Epithelial cell of esophagus (primary cell): ENCODE measurements at regions not wholly inside any gene's neighbourhood (a gene's known extent, or its start where the extent isn't known, plus 50 kb on each side); places are given as distances from the start of the nearest gene placed in this dataset.
"Not testable (repeated sequence)": the region's sequence is repeated elsewhere in the genome, so short reads cannot be mapped to it uniquely, and the experiment has no call there.

Experiments used
- DNase-seq: peaks from one replicate; pipeline ENCODE4 v3.0.0; 2010; ENCODE audit warnings: low read depth
- H3K4me3 ChIP-seq: 2 replicates; pipeline ENCODE4 v1.5.1; 2011; ENCODE audit warnings: mild to moderate bottlenecking, low read length, control low read depth

- not testable (repeated sequence) for DNase-seq, H3K4me3 ChIP-seq
Observed at GRCh38 chr17:46460129-46460528, 52.1 kb upstream of the LRRC37A2 start.

- not testable (repeated sequence) for H3K4me3 ChIP-seq, DNase-seq
Observed at GRCh38 chr17:46455069-46455468, 57.2 kb upstream of the LRRC37A2 start.

- DNase-seq, H3K4me3 ChIP-seq: not testable (repeated sequence)
Observed at GRCh38 chr17:46454572-46454971, 57.7 kb upstream of the LRRC37A2 start.

GRCh38 chr17:46453077-46453476, 59.2 kb upstream of the LRRC37A2 start:
- DNase-seq, H3K4me3 ChIP-seq: not testable (repeated sequence)

- H3K4me3 ChIP-seq, DNase-seq: not testable (repeated sequence)
Observed at GRCh38 chr17:46445849-46446248, 66.4 kb upstream of the LRRC37A2 start.

GRCh38 chr17:46445411-46445810, 66.9 kb upstream of the LRRC37A2 start:
- DNase-seq, H3K4me3 ChIP-seq: not testable (repeated sequence)

- not testable (repeated sequence) for DNase-seq, H3K4me3 ChIP-seq
Observed at GRCh38 chr17:46442153-46442552, 70.1 kb upstream of the LRRC37A2 start.

GRCh38 chr17:46440665-46441064, 71.6 kb upstream of the LRRC37A2 start:
- not testable (repeated sequence) for DNase-seq, H3K4me3 ChIP-seq

GRCh38 chr17:46434450-46435062, 73.0 kb upstream of the ARL17B start:
- not testable (repeated sequence) for H3K4me3 ChIP-seq, DNase-seq

GRCh38 chr17:46430300-46430699, 68.7 kb upstream of the ARL17B start:
- not testable (repeated sequence) for DNase-seq

GRCh38 chr17:46429675-46430074, 68.1 kb upstream of the ARL17B start:
- DNase-seq, H3K4me3 ChIP-seq: not testable (repeated sequence)

More at GRCh38 chr17:46430300-46430699, 68.7 kb upstream of the ARL17B start:
- H3K4me3 ChIP-seq: not testable (repeated sequence)

- not testable (repeated sequence) for DNase-seq, H3K4me3 ChIP-seq
Observed at GRCh38 chr17:46424187-46424884, 62.8 kb upstream of the ARL17B start.

- not testable (repeated sequence) for H3K4me3 ChIP-seq
- DNase-seq: peak; percentile 71
Observed at GRCh38 chr17:46417907-46418306, 56.3 kb upstream of the ARL17B start.

- not testable (repeated sequence) for DNase-seq, H3K4me3 ChIP-seq
Observed at GRCh38 chr17:46417261-46417660, 55.7 kb upstream of the ARL17B start.

- H3K4me3 ChIP-seq, DNase-seq: not testable (repeated sequence)
Observed at GRCh38 chr17:46414559-46414958, 53.0 kb upstream of the ARL17B start.

GRCh38 chr17:46412156-46412555, 50.6 kb upstream of the ARL17B start:
- not testable (repeated sequence) for DNase-seq, H3K4me3 ChIP-seq

- H3K4me3 ChIP-seq, DNase-seq: not testable (repeated sequence)
Observed at GRCh38 chr17:46411172-46411852, 49.7 kb upstream of the ARL17B start.
